SK-N-MC (cell line): ENCODE measurements at regions not wholly inside any gene's neighbourhood (a gene's known extent, or its start where the extent isn't known, plus 50 kb on each side); places are given as distances from the start of the nearest gene placed in this dataset.

Experiments used
- DNase-seq: peaks from one replicate; pipeline ENCODE4 v3.0.0-alpha.2; 2011; ENCODE audit warnings: low read depth, low spot score
- H3K27ac ChIP-seq: fragments of 200-600 bp; sonication (generic); 2 replicates; pipeline ENCODE4 v1.5.1; 2016; ENCODE audit warnings: mixed run types
- H3K36me3 ChIP-seq: fragments of 200-600 bp; sonication (generic); 2 replicates; pipeline ENCODE4 v1.6.1; 2017; ENCODE audit warnings: antibody characterized with exemption, low read length, mixed read lengths; ENCODE audit not compliant: insufficient read depth
- H3K4me3 ChIP-seq: fragments of 200-600 bp; sonication (generic); 2 replicates; pipeline ENCODE4 v1.5.1; 2016
- H3K9ac ChIP-seq: fragments of 200-600 bp; sonication (generic); 2 replicates; pipeline ENCODE4 v1.8.0; 2017; ENCODE audit warnings: mixed run types, mixed read lengths; ENCODE audit not compliant: insufficient read length
- H3K9me3 ChIP-seq: fragments of 200-600 bp; sonication (generic); 2 replicates; pipeline ENCODE4 v1.6.1; 2017; ENCODE audit warnings: low read depth, mild to moderate bottlenecking, antibody characterized with exemption, low read length, moderate library complexity, mixed read lengths
- EZH2 ChIP-seq: fragments of 200-600 bp; sonication (generic); IDR thresholded peaks from one replicate; pipeline ENCODE4 v1.6.1; 2017; ENCODE audit warnings: antibody characterized with exemption
- FOXP2 ChIP-seq: optimal IDR thresholded peaks from 2 replicates; pipeline ENCODE3; 2011; ENCODE audit warnings: mild to moderate bottlenecking, moderate library complexity; ENCODE audit not compliant: insufficient read depth; ENCODE audit errors: extremely low read length, control extremely low read depth
- POLR2AphosphoS5 ChIP-seq: IDR thresholded peaks from 2 replicates; pipeline ENCODE4 v1.6.1; 2012; ENCODE audit warnings: mild to moderate bottlenecking, low read depth, low read length, borderline replicate concordance

DNA sequence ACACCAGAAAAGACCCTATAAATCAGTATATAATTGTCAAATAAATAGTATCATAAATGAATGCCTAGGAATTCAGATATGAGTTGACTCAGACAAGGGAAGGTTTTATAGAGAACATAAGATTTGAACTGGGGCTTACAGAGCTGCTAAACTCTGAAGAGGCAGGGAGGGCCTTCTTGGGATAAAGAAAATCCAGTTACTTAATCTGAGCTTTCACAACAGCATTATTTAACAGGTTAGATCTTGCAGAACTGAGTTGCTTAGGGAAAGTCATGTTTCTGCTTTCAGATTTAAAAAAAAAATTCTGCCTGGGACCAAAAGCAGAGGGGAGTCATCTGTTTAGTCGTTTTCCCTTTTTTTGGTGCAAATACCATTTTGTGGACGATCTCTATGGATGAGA, 594.8 kb upstream of the FZD8 start:
- Histone ChIP-seq H3K9ac (no peak overlapping the region), H3K36me3 (no peaks in the 10 kb centered on the region), H3K9me3 (no peaks in the 10 kb centered on the region), H3K4me3 (no peak overlapping the region), H3K27ac (peak overlapping the region; percentile 60; the same call in 1 of the 2 replicates)
- DNase-seq: no peak
- TF ChIP-seq FOXP2 (no peak), EZH2 (no peak), POLR2AphosphoS5 (no peak)

DNA sequence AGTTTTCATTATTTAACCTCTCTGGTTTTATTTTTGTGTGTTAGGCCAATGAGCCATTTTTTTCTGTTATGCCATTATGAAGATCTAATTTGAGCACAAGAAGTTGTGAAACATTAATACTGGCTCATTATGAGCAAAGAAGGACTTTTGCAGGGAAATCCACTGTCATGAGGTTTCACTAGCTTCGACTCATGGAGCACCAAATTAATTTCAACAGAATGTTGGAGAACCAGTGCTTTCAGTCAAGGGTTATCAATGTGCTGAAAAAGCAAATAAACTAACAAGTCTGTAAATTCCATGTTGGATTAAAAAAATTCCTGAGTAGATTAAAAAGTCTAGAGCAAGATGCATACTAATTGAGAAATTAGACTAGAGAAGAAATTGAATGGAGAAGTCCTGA, 594.2 kb upstream of the FZD8 start:
- TF ChIP-seq FOXP2: no peak
- no peak for TF ChIP-seq EZH2
- no peak for TF ChIP-seq POLR2AphosphoS5
- no peak for DNase-seq
- Histone ChIP-seq H3K27ac (peak overlapping the region; percentile 60; the same call in 1 of the 2 replicates), H3K36me3 (no peaks in the 10 kb centered on the region), H3K4me3 (no peak overlapping the region), H3K9me3 (no peaks in the 10 kb centered on the region), H3K9ac (no peak overlapping the region)

GRCh38 chr10:36232935-36233334, 590.8 kb upstream of the FZD8 start:
- no peak for DNase-seq
- TF ChIP-seq EZH2 (no peak), FOXP2 (no peak), POLR2AphosphoS5 (no peak)

GRCh38 chr10:36224431-36224985, 582.4 kb upstream of the FZD8 start:
- no peaks in the 10 kb centered on the region for H3K9me3 ChIP-seq
- H3K27ac ChIP-seq: no peak overlapping the region
- H3K9ac ChIP-seq: no peak overlapping the region
- no peak for DNase-seq
- H3K36me3 ChIP-seq: no peaks in the 10 kb centered on the region
- H3K4me3 ChIP-seq: no peak overlapping the region
- no peak for TF ChIP-seq POLR2AphosphoS5
- TF ChIP-seq FOXP2: no peak
- no peak for TF ChIP-seq EZH2

More at GRCh38 chr10:36232935-36233334, 590.8 kb upstream of the FZD8 start:
- no peak overlapping the region for H3K4me3 ChIP-seq
- no peak overlapping the region for H3K27ac ChIP-seq
- H3K9ac ChIP-seq: no peak overlapping the region
- no peaks in the 10 kb centered on the region for H3K9me3 ChIP-seq
- H3K36me3 ChIP-seq: no peaks in the 10 kb centered on the region

DNA sequence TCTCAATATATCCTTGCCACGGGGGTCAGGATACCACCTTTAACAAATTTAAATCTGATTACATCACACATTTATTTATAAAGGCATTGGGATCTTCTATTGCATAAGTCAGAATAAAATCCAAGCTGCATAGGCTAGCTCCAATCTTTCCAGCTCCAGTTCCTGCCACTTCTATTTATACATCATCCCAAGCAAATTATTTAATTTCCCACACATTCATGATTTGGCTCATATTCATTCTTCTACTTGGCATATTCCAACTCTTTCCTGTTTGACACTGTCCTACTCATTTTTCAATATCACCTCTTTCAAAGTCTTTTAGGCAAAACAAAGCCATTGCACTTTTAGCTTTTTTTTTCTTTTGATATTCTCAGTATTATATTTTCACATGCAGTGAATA, 579.0 kb upstream of the FZD8 start:
- TF ChIP-seq EZH2 (no peak), POLR2AphosphoS5 (no peak), FOXP2 (no peak)
- Histone ChIP-seq H3K4me3 (no peak overlapping the region), H3K36me3 (no peaks in the 10 kb centered on the region), H3K27ac (no peak overlapping the region), H3K9me3 (no peaks in the 10 kb centered on the region), H3K9ac (no peak overlapping the region)
- no peak for DNase-seq

- no peak for DNase-seq
- no peak overlapping the region for H3K27ac ChIP-seq
- H3K9me3 ChIP-seq: no peaks in the 10 kb centered on the region
- H3K9ac ChIP-seq: no peak overlapping the region
- TF ChIP-seq EZH2 (no peak), FOXP2 (no peak), POLR2AphosphoS5 (no peak)
- no peak overlapping the region for H3K4me3 ChIP-seq
- no peaks in the 10 kb centered on the region for H3K36me3 ChIP-seq
Observed at GRCh38 chr10:36220151-36220550, 578.1 kb upstream of the FZD8 start.

DNA sequence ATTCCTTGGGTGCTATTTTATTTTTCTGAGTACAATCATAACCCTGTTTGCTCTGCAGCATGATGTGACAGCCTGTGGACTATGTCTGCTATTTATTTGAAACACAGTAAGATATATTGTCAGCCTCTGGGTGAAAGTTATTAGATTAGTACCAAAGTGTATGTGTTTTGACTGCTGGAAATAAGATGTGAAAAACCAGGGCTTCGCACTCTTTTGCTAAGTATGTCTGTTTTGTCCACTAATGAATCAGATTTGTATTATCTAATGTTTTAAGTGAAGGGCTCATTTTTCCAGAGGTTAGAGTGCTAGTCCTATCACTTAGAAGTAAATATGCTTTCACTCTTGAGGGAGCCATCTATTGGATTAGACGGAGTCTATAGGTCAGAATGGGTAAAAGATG, 569.8 kb upstream of the FZD8 start:
- no peak for DNase-seq
- Histone ChIP-seq H3K9ac (no peak overlapping the region), H3K4me3 (no peak overlapping the region), H3K36me3 (no peaks in the 10 kb centered on the region), H3K9me3 (no peaks in the 10 kb centered on the region), H3K27ac (no peak overlapping the region)
- no peak for TF ChIP-seq EZH2
- no peak for TF ChIP-seq FOXP2
- no peak for TF ChIP-seq POLR2AphosphoS5

GRCh38 chr10:36209480-36209879, 567.4 kb upstream of the FZD8 start:
- no peak overlapping the region for H3K4me3 ChIP-seq
- no peak for TF ChIP-seq POLR2AphosphoS5
- no peak for TF ChIP-seq EZH2
- TF ChIP-seq FOXP2: no peak
- no peaks in the 10 kb centered on the region for H3K9me3 ChIP-seq
- no peak overlapping the region for H3K27ac ChIP-seq
- no peaks in the 10 kb centered on the region for H3K36me3 ChIP-seq
- no peak overlapping the region for H3K9ac ChIP-seq
- DNase-seq: no peak

GRCh38 chr10:36202881-36203280, 560.8 kb upstream of the FZD8 start:
- no peak overlapping the region for H3K4me3 ChIP-seq
- H3K9ac ChIP-seq: no peak overlapping the region
- no peak overlapping the region for H3K27ac ChIP-seq
- no peaks in the 10 kb centered on the region for H3K36me3 ChIP-seq
- no peak for DNase-seq
- TF ChIP-seq POLR2AphosphoS5 (no peak), FOXP2 (no peak), EZH2 (no peak)
- no peaks in the 10 kb centered on the region for H3K9me3 ChIP-seq
